ENCODE measurements at regions not wholly inside any gene's neighbourhood (a gene's known extent, or its start where the extent isn't known, plus 50 kb on each side); places are given as distances from the start of the nearest gene placed in this dataset.
A peak's percentile ranks its signal among the peaks of the same experiment; 100 is the strongest.

DNA sequence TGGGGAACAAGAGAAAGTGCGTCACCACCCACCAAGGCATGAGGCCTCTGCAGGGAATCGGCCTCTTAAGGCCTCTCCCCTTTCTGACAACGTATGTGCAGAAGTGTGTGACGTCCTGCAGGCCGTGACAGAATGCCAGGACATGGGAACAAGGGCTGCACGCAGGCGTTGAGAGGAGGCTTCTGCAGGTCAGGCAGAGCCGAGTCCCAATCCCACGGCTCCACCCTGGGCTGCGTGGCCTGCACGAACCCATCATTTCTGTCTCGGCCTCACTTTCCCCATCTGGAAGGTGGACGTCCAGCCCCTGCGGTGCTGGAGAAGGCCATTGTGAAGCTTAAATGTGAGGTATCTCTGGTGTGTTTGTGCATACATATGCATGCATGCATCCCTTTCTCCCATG is 61.8 kb downstream of the SHANK2 start:
- H2BK15ac ChIP-seq (ENCODE audit: low read length) = no peak overlapping the region
- H3K36me3 ChIP-seq (replicated peaks in 1 of 2; ENCODE audit: control insufficient read depth in 2 of 2, insufficient read depth in 2 of 2, low read length in 2 of 2) = no peaks in the 10 kb centered on the region
- H3K4ac ChIP-seq (ENCODE audit: low read length) = no peak overlapping the region
- no peak overlapping the region for H4K8ac ChIP-seq (ENCODE audit: low read depth, low read length)
- no peak for DNase-seq (ENCODE audit: low spot score)
- H3K4me1 ChIP-seq (ENCODE audit: control insufficient read depth in 2 of 2, insufficient read depth in 1 of 2, low read depth in 1 of 2, low read length in 2 of 2) = no peaks in the 10 kb centered on the region
- no peak overlapping the region for H3K18ac ChIP-seq (ENCODE audit: low read length)
- no peaks in the 10 kb centered on the region for H3K79me1 ChIP-seq (ENCODE audit: low read depth, low read length)
- no peak overlapping the region for H2AK5ac ChIP-seq (ENCODE audit: low read depth, low read length)
- H3K4me3 ChIP-seq (ENCODE audit: low read length in 2 of 2) = no peak overlapping the region
- H2BK5ac ChIP-seq (ENCODE audit: low read length) = no peak overlapping the region
- no peak overlapping the region for H2BK12ac ChIP-seq (ENCODE audit: low read length)
- no peak overlapping the region for H2BK120ac ChIP-seq (ENCODE audit: low read depth, low read length)
- H2AFZ ChIP-seq (ENCODE audit: low read length) = no peak overlapping the region
- WGBS, 2 donors (ENCODE audit: extremely low coverage in 2 of 2, insufficient read length in 2 of 2, insufficient replicate concordance in 1 of 2) = no CpG with 5 or more reads among the region's 14 CpGs
- H3K23ac ChIP-seq (ENCODE audit: low read depth, low read length, poor library complexity) = no peak overlapping the region
- H3K14ac ChIP-seq (ENCODE audit: low read length) = no peak overlapping the region
- no peak overlapping the region for H3K9ac ChIP-seq (ENCODE audit: low read depth, low read length, poor library complexity)
- no peak overlapping the region for H3K27ac ChIP-seq (replicated peaks; ENCODE audit: low read length)
- no peak overlapping the region for H4K91ac ChIP-seq (ENCODE audit: low read depth, low read length, poor library complexity)
- H3K4me2 ChIP-seq (ENCODE audit: insufficient read depth, low read length, poor library complexity, severe bottlenecking) = no peak overlapping the region
- no peaks in the 10 kb centered on the region for H3K9me3 ChIP-seq (replicated peaks in 1 of 2; ENCODE audit: control insufficient read depth in 2 of 2, insufficient read depth in 1 of 2, low read depth in 1 of 2, low read length in 2 of 2)
- peaks cover 0 to 11% (median 0%) of the 10 kb centered on the region in 3 experiments for H3K27me3 ChIP-seq (ENCODE audit: control insufficient read depth in 3 of 3, insufficient read depth in 3 of 3, low read depth in 1 of 3, low read length in 3 of 3)

DNA sequence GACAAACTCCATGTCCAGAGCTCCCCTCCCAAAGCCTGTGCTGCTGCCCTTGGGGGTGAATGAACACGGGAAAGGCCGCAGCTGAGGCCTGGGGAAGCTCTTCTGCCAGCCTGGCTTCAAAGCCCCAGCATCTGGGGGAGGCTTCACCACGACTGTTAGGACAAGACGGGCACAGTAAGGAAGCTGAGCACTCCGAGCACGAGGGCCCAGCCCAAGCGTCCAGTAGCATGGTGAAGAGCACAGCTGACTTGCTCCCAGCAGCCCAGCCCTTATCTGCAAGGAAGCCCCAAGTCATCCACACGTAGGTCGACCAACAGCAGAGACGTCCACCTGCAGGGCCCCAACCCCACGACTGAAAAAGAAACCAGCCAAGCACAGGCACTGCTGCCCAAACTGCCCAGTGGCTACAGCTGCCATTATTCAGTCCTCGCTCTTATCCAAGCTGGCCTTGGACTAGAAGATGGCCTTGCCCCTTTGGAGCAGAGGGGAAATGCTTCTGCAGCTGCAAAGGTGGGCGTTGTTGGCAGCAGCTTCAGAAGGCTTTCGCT is 62.5 kb downstream of the SHANK2 start:
- H2BK120ac ChIP-seq (ENCODE audit: low read depth, low read length) = no peak overlapping the region
- H3K36me3 ChIP-seq (replicated peaks in 1 of 2; ENCODE audit: control insufficient read depth in 2 of 2, insufficient read depth in 2 of 2, low read length in 2 of 2) = no peaks in the 10 kb centered on the region
- H2BK12ac ChIP-seq (ENCODE audit: low read length) = no peak overlapping the region
- no peak for DNase-seq (ENCODE audit: low spot score)
- H2BK5ac ChIP-seq (ENCODE audit: low read length) = no peak overlapping the region
- no peak overlapping the region for H3K23ac ChIP-seq (ENCODE audit: low read depth, low read length, poor library complexity)
- no peaks in the 10 kb centered on the region for H3K4me1 ChIP-seq (ENCODE audit: control insufficient read depth in 2 of 2, insufficient read depth in 1 of 2, low read depth in 1 of 2, low read length in 2 of 2)
- peak overlapping the region; percentile 32 for H3K18ac ChIP-seq (ENCODE audit: low read length)
- H2BK15ac ChIP-seq (ENCODE audit: low read length) = no peak overlapping the region
- H3K4ac ChIP-seq (ENCODE audit: low read length) = no peak overlapping the region
- H4K91ac ChIP-seq (ENCODE audit: low read depth, low read length, poor library complexity) = no peak overlapping the region
- no peak overlapping the region for H3K9ac ChIP-seq (ENCODE audit: low read depth, low read length, poor library complexity)
- no peak overlapping the region for H4K8ac ChIP-seq (ENCODE audit: low read depth, low read length)
- no peak overlapping the region for H2AFZ ChIP-seq (ENCODE audit: low read length)
- H3K9me3 ChIP-seq (replicated peaks in 1 of 2; ENCODE audit: control insufficient read depth in 2 of 2, insufficient read depth in 1 of 2, low read depth in 1 of 2, low read length in 2 of 2) = no peaks in the 10 kb centered on the region
- H2AK5ac ChIP-seq (ENCODE audit: low read depth, low read length) = no peak overlapping the region
- no peak overlapping the region for H3K4me2 ChIP-seq (ENCODE audit: insufficient read depth, low read length, poor library complexity, severe bottlenecking)
- H3K14ac ChIP-seq (ENCODE audit: low read length) = no peak overlapping the region
- no CpG with 5 or more reads among the region's 14 CpGs for WGBS, 2 donors (ENCODE audit: extremely low coverage in 2 of 2, insufficient read length in 2 of 2, insufficient replicate concordance in 1 of 2)
- H3K27ac ChIP-seq (replicated peaks; ENCODE audit: low read length) = no peak overlapping the region
- no peak overlapping the region for H3K4me3 ChIP-seq (ENCODE audit: low read length in 2 of 2)
- no peaks in the 10 kb centered on the region for H3K79me1 ChIP-seq (ENCODE audit: low read depth, low read length)
- H3K27me3 ChIP-seq (ENCODE audit: control insufficient read depth in 3 of 3, insufficient read depth in 3 of 3, low read depth in 1 of 3, low read length in 3 of 3) = peaks cover 0 to 11% (median 0%) of the 10 kb centered on the region in 3 experiments

DNA sequence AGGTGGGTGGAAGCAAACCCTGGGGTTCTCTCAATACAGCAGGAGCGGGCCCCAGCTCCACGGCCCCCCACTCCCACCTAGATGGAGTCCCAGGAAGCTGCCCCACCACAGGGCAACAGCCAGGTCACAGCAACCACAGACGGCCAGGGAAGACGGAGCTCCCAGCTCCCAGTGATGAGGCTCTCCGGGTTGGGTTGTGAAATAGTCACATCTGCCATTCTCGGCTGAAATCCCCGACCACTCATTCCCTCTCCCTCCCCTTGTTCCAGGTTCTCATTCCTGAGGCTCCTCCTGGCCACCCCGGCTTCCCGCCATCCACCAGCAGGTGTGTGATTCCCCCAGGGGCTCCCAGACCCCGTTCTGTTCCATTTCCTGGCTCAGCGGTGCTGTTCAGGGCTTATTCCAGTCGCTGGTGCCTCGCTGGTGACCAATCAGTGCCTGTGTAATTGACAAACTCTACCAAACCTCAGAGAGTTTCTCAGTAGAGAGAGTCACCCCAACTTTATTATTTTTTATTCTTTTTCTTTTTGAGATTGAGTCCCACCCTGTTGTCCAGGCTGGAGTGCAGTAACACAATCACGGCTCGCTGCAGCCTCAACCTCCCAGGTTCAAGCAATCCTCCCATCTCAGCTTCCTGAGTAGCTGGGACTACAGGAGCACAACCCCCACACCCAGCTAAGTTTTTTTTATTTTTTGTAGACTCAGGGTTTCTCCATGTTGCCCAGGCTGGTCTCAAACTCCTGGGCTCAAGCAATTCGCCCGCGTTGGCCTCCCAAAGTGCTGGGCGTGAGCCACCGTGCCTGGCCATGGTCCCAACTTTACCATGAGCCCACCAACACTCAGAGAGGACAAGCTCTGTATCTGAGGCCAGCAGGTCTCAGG is 63.2 kb downstream of the SHANK2 start:
- H3K79me1 ChIP-seq (ENCODE audit: low read depth, low read length) = no peaks in the 10 kb centered on the region
- no peak overlapping the region for H4K8ac ChIP-seq (ENCODE audit: low read depth, low read length)
- no peak overlapping the region for H2BK5ac ChIP-seq (ENCODE audit: low read length)
- H3K18ac ChIP-seq (ENCODE audit: low read length) = no peak overlapping the region
- H2BK15ac ChIP-seq (ENCODE audit: low read length) = no peak overlapping the region
- DNase-seq (ENCODE audit: low spot score) = no peak
- H3K36me3 ChIP-seq (replicated peaks in 1 of 2; ENCODE audit: control insufficient read depth in 2 of 2, insufficient read depth in 2 of 2, low read length in 2 of 2) = no peaks in the 10 kb centered on the region
- H2AK5ac ChIP-seq (ENCODE audit: low read depth, low read length) = no peak overlapping the region
- H2BK120ac ChIP-seq (ENCODE audit: low read depth, low read length) = no peak overlapping the region
- no peaks in the 10 kb centered on the region for H3K9me3 ChIP-seq (replicated peaks in 1 of 2; ENCODE audit: control insufficient read depth in 2 of 2, insufficient read depth in 1 of 2, low read depth in 1 of 2, low read length in 2 of 2)
- WGBS, 2 donors (ENCODE audit: extremely low coverage in 2 of 2, insufficient read length in 2 of 2, insufficient replicate concordance in 1 of 2) = no CpG with 5 or more reads among the region's 20 CpGs
- no peak overlapping the region for H3K27ac ChIP-seq (replicated peaks; ENCODE audit: low read length)
- no peak overlapping the region for H4K91ac ChIP-seq (ENCODE audit: low read depth, low read length, poor library complexity)
- H2AFZ ChIP-seq (ENCODE audit: low read length) = no peak overlapping the region
- H3K4ac ChIP-seq (ENCODE audit: low read length) = no peak overlapping the region
- H3K4me3 ChIP-seq (ENCODE audit: low read length in 2 of 2) = no peak overlapping the region
- peaks cover 0 to 13% (median 0%) of the 10 kb centered on the region in 3 experiments for H3K27me3 ChIP-seq (ENCODE audit: control insufficient read depth in 3 of 3, insufficient read depth in 3 of 3, low read depth in 1 of 3, low read length in 3 of 3)
- H3K9ac ChIP-seq (ENCODE audit: low read depth, low read length, poor library complexity) = no peak overlapping the region
- H3K4me2 ChIP-seq (ENCODE audit: insufficient read depth, low read length, poor library complexity, severe bottlenecking) = no peak overlapping the region
- H3K4me1 ChIP-seq (ENCODE audit: control insufficient read depth in 2 of 2, insufficient read depth in 1 of 2, low read depth in 1 of 2, low read length in 2 of 2) = no peaks in the 10 kb centered on the region
- no peak overlapping the region for H3K14ac ChIP-seq (ENCODE audit: low read length)
- peak overlapping the region; percentile 34 for H3K23ac ChIP-seq (ENCODE audit: low read depth, low read length, poor library complexity)
- H2BK12ac ChIP-seq (ENCODE audit: low read length) = no peak overlapping the region

DNA sequence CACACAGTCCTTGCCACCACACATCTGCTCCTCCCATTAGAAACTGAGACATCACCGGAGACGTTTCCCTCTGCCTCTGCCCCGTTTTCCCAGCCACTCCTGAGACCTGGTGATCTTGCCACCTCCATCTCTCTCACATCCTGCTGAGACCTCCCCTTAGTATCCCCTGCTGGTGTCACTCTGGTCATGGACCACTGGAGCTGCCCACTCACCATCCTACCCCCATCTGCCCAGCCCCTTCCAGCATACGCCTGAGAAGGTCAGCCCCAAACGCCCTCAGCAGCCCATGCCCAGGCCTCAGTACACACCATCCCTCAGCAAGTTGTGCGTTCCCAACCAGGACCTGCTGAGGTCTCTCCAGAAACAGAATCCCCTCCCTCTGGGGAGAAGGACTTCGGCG is 64.3 kb downstream of the SHANK2 start:
- no peak overlapping the region for H3K27ac ChIP-seq (replicated peaks; ENCODE audit: low read length)
- H2AFZ ChIP-seq (ENCODE audit: low read length) = no peak overlapping the region
- H2AK5ac ChIP-seq (ENCODE audit: low read depth, low read length) = no peak overlapping the region
- no peak for DNase-seq (ENCODE audit: low spot score)
- no CpG with 5 or more reads among the region's 8 CpGs for WGBS, 2 donors (ENCODE audit: extremely low coverage in 2 of 2, insufficient read length in 2 of 2, insufficient replicate concordance in 1 of 2)
- no peak overlapping the region for H4K8ac ChIP-seq (ENCODE audit: low read depth, low read length)
- no peak overlapping the region for H3K4me2 ChIP-seq (ENCODE audit: insufficient read depth, low read length, poor library complexity, severe bottlenecking)
- no peak overlapping the region for H3K23ac ChIP-seq (ENCODE audit: low read depth, low read length, poor library complexity)
- no peak overlapping the region for H3K4ac ChIP-seq (ENCODE audit: low read length)
- no peak overlapping the region for H3K14ac ChIP-seq (ENCODE audit: low read length)
- H3K9me3 ChIP-seq (replicated peaks in 1 of 2; ENCODE audit: control insufficient read depth in 2 of 2, insufficient read depth in 1 of 2, low read depth in 1 of 2, low read length in 2 of 2) = no peaks in the 10 kb centered on the region
- H3K4me1 ChIP-seq (ENCODE audit: control insufficient read depth in 2 of 2, insufficient read depth in 1 of 2, low read depth in 1 of 2, low read length in 2 of 2) = no peaks in the 10 kb centered on the region
- no peaks in the 10 kb centered on the region for H3K36me3 ChIP-seq (replicated peaks in 1 of 2; ENCODE audit: control insufficient read depth in 2 of 2, insufficient read depth in 2 of 2, low read length in 2 of 2)
- no peak overlapping the region for H2BK5ac ChIP-seq (ENCODE audit: low read length)
- no peak overlapping the region for H2BK15ac ChIP-seq (ENCODE audit: low read length)
- H3K79me1 ChIP-seq (ENCODE audit: low read depth, low read length) = no peaks in the 10 kb centered on the region
- no peak overlapping the region for H4K91ac ChIP-seq (ENCODE audit: low read depth, low read length, poor library complexity)
- H3K4me3 ChIP-seq (ENCODE audit: low read length in 2 of 2) = no peak overlapping the region
- H2BK120ac ChIP-seq (ENCODE audit: low read depth, low read length) = no peak overlapping the region
- H3K9ac ChIP-seq (ENCODE audit: low read depth, low read length, poor library complexity) = no peak overlapping the region
- H3K18ac ChIP-seq (ENCODE audit: low read length) = no peak overlapping the region
- peaks cover 0 to 3% (median 0%) of the 10 kb centered on the region in 3 experiments for H3K27me3 ChIP-seq (ENCODE audit: control insufficient read depth in 3 of 3, insufficient read depth in 3 of 3, low read depth in 1 of 3, low read length in 3 of 3)
- H2BK12ac ChIP-seq (ENCODE audit: low read length) = no peak overlapping the region

Data from neuronal stem cell (in vitro differentiated cells).